Keratinocyte (primary cell): ENCODE measurements at regions not wholly inside any gene's neighbourhood (a gene's known extent, or its start where the extent isn't known, plus 50 kb on each side); places are given as distances from the start of the nearest gene placed in this dataset.

Experiments
- DNase-seq: peaks from one replicate; pipeline ENCODE4 v3.0.0-alpha.2; 2011; ENCODE audit warnings: low read depth, missing footprints, low spot score
- FAIRE-seq: peaks from 2 replicates; lab custom pipeline; 2011; peaks lifted over from hg19 to GRCh38; lab: Jason Lieb, UNC
- H2AFZ ChIP-seq: 2 replicates; pipeline ENCODE4 v1.6.0; 2012; ENCODE audit warnings: low read length, control low read depth, inconsistent platforms; ENCODE audit not compliant: control insufficient read depth
- H3K27ac ChIP-seq: 2 replicates; pipeline ENCODE4 v1.5.1; 2011; ENCODE audit warnings: low read length; ENCODE audit not compliant: control insufficient read depth, insufficient read depth
- H3K27me3 ChIP-seq: 3 replicates; pipeline ENCODE4 v1.6.0; 2011; ENCODE audit warnings: low read length; ENCODE audit not compliant: control insufficient read depth, insufficient read depth; ENCODE audit errors: extremely low read depth
- H3K36me3 ChIP-seq, 2 experiments: 2 replicates in 1 of 2; 3 replicates in 1 of 2; pipeline ENCODE4 v1.5.1; 2011; ENCODE audit warnings: low read length in 2 of 2, mild to moderate bottlenecking in 1 of 2; ENCODE audit not compliant: control insufficient read depth in 2 of 2, insufficient read depth in 2 of 2; ENCODE audit errors: extremely low read depth in 1 of 2
- H3K4me1 ChIP-seq: 3 replicates; pipeline ENCODE4 v1.5.1; 2011; ENCODE audit warnings: low read length; ENCODE audit not compliant: control insufficient read depth, insufficient read depth; ENCODE audit errors: extremely low read depth
- H3K4me2 ChIP-seq: 3 replicates; pipeline ENCODE4 v1.6.0; 2011; ENCODE audit warnings: low read depth, low read length; ENCODE audit not compliant: control insufficient read depth, insufficient read depth; ENCODE audit errors: extremely low read depth
- H3K4me3 ChIP-seq, 3 experiments: fragments of 200-600 bp in 1 of 3; sonication (generic) in 1 of 3; 2 replicates in 2 of 3; 3 replicates in 1 of 3; pipeline ENCODE4 v1.5.1; 2011 to 2016; ENCODE audit warnings: low read length in 3 of 3, mild to moderate bottlenecking in 3 of 3, control low read depth in 2 of 3, inconsistent platforms in 1 of 3, low read depth in 1 of 3, mixed read lengths in 1 of 3, mixed run types in 1 of 3, moderate library complexity in 1 of 3; ENCODE audit not compliant: control insufficient read depth in 2 of 3, insufficient read depth in 2 of 3; ENCODE audit errors: extremely low read depth in 1 of 3
- H3K79me2 ChIP-seq: 2 replicates; pipeline ENCODE4 v1.6.0; 2012; ENCODE audit warnings: low read length; ENCODE audit not compliant: control insufficient read depth, insufficient read depth
- H3K9ac ChIP-seq: 3 replicates; pipeline ENCODE4 v1.6.0; 2011; ENCODE audit warnings: low read length; ENCODE audit not compliant: control insufficient read depth, insufficient read depth; ENCODE audit errors: extremely low read depth
- H3K9me1 ChIP-seq: 3 replicates; pipeline ENCODE4 v1.6.0; 2011; ENCODE audit warnings: low read length; ENCODE audit not compliant: control insufficient read depth, insufficient read depth; ENCODE audit errors: extremely low read depth
- H3K9me3 ChIP-seq: 2 replicates; pipeline ENCODE4 v1.5.1; 2012; ENCODE audit warnings: low read depth, low read length; ENCODE audit not compliant: control insufficient read depth
- H4K20me1 ChIP-seq: 3 replicates; pipeline ENCODE4 v1.6.0; 2011; ENCODE audit warnings: low read length; ENCODE audit not compliant: control insufficient read depth, insufficient read depth; ENCODE audit errors: extremely low read depth
- EZH2 ChIP-seq: IDR thresholded peaks from one replicate; pipeline ENCODE4 v1.6.1; 2012; ENCODE audit warnings: inconsistent platforms, mild to moderate bottlenecking, low read length, moderate library complexity
- dilution Hi-C: fragments of 300-500 bp; cut with MboI; formaldehyde crosslinking; loops from one replicate; pipeline ENCODE4 v1.7.0; 2020; ENCODE audit warnings: low sequenced_read_pairs; ENCODE audit not compliant: extremely low pct_ligation_motif_present
- TF ChIP-seq, protein P1 (sequence below), 3 experiments: IDR thresholded peaks in 1 of 3; conservative IDR thresholded peaks in 1 of 3; optimal IDR thresholded peaks in 1 of 3; 2 replicates in 2 of 3; 3 replicates in 1 of 3; pipeline versions ENCODE3 to v1.5.1; 2011; ENCODE audit warnings: low read length in 3 of 3, mild to moderate bottlenecking in 3 of 3, moderate library complexity in 2 of 3, control low read depth in 1 of 3, inconsistent platforms in 1 of 3; ENCODE audit not compliant: insufficient read depth in 2 of 3; ENCODE audit errors: extremely low read depth in 1 of 3

DNA sequence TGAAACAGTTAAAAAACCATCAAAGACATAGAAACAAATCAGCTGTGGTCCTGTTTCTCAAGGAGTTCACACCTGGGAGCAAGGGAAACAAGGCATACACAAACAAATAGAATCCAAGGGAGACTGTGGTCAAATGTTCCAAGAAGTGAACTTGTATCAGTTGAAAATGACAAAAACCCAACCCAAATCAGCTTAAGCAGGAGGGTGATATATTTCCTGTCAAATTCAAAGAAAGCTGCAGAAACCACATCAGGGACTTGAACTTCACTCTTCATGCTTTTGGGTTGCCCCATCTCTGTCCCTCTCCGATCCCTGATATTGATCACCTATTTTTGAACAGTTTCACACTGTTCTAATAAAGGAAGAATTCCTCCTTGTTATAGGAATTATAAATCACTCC, 148.6 kb upstream of the FMR1 start:
- DNase-seq (no peak), FAIRE-seq (no peak)
- TF ChIP-seq, protein P1, sequence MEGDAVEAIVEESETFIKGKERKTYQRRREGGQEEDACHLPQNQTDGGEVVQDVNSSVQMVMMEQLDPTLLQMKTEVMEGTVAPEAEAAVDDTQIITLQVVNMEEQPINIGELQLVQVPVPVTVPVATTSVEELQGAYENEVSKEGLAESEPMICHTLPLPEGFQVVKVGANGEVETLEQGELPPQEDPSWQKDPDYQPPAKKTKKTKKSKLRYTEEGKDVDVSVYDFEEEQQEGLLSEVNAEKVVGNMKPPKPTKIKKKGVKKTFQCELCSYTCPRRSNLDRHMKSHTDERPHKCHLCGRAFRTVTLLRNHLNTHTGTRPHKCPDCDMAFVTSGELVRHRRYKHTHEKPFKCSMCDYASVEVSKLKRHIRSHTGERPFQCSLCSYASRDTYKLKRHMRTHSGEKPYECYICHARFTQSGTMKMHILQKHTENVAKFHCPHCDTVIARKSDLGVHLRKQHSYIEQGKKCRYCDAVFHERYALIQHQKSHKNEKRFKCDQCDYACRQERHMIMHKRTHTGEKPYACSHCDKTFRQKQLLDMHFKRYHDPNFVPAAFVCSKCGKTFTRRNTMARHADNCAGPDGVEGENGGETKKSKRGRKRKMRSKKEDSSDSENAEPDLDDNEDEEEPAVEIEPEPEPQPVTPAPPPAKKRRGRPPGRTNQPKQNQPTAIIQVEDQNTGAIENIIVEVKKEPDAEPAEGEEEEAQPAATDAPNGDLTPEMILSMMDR (optimal IDR thresholded peaks at IDR 0.05 in 1 of 3, IDR thresholded peaks at IDR 0.05 in 1 of 3, conservative IDR thresholded peaks at IDR 0.05 in 1 of 3; ENCODE audit: extremely low read depth in 1 of 3, insufficient read depth in 2 of 3, low read length in 3 of 3): no peak
- no peak for TF ChIP-seq EZH2
- Histone ChIP-seq H2AFZ (no peak overlapping the region), H3K9me3 (no peaks in the 10 kb centered on the region), H3K4me3 (no peak overlapping the region), H3K4me1 (no peaks in the 10 kb centered on the region), H3K27ac (no peak overlapping the region), H4K20me1 (no peaks in the 10 kb centered on the region), H3K9ac (no peak overlapping the region), H3K79me2 (no peaks in the 10 kb centered on the region), H3K9me1 (no peaks in the 10 kb centered on the region), H3K27me3 (no peaks in the 10 kb centered on the region), H3K36me3 (no peaks in the 10 kb centered on the region), H3K4me2 (no peak overlapping the region)
- dilution Hi-C loops: no loop called here

DNA sequence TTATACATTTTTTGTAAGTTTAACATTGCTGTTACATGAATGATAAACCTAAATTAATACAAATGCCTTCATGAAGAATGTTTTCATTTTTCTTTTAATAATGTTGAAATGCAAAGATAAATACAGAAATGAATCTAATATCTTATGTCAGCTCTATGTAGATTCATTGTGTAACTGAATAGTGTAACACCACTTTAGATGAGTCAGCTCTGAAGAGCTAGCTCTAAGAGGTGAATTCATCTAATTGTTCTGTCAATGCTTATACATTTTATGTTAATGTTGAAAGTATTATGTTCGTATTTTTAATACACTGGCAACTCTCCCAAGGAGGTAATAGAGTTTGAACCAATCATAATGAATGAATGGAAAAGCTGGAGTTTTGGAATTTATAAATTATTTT, 146.9 kb upstream of the FMR1 start:
- H3K4me3 ChIP-seq: no peak overlapping the region
- no peaks in the 10 kb centered on the region for H3K9me3 ChIP-seq
- TF ChIP-seq EZH2: no peak
- TF ChIP-seq, protein P1 (optimal IDR thresholded peaks at IDR 0.05 in 1 of 3, IDR thresholded peaks at IDR 0.05 in 1 of 3, conservative IDR thresholded peaks at IDR 0.05 in 1 of 3; ENCODE audit: extremely low read depth in 1 of 3, insufficient read depth in 2 of 3, low read length in 3 of 3): no peak
- dilution Hi-C loops: no loop called here
- H3K79me2 ChIP-seq: no peaks in the 10 kb centered on the region
- H2AFZ ChIP-seq: no peak overlapping the region
- H3K4me1 ChIP-seq: no peaks in the 10 kb centered on the region
- DNase-seq (no peak), FAIRE-seq (no peak)
- no peaks in the 10 kb centered on the region for H3K36me3 ChIP-seq
- H3K4me2 ChIP-seq: no peak overlapping the region
- H4K20me1 ChIP-seq: no peaks in the 10 kb centered on the region
- no peaks in the 10 kb centered on the region for H3K27me3 ChIP-seq
- H3K9ac ChIP-seq: no peak overlapping the region
- H3K27ac ChIP-seq: no peak overlapping the region
- no peaks in the 10 kb centered on the region for H3K9me1 ChIP-seq
